Erythroblast (primary cell): ENCODE measurements at regions not wholly inside any gene's neighbourhood (a gene's known extent, or its start where the extent isn't known, plus 50 kb on each side); places are given as distances from the start of the nearest gene placed in this dataset.

Experiments
- GATA1 ChIP-seq: IDR thresholded peaks from 2 replicates; pipeline ENCODE4 v1.6.1; 2011; ENCODE audit warnings: low read depth, mild to moderate bottlenecking, control low read depth, low read length, moderate library complexity
- POLR2A ChIP-seq: IDR thresholded peaks from 2 replicates; pipeline ENCODE4 v1.6.1; 2011; ENCODE audit warnings: mild to moderate bottlenecking, low read length

- TF ChIP-seq POLR2A: no peak
- no peak for TF ChIP-seq GATA1
These were observed 253.3 kb downstream of the FAM43A start for GRCh38 chr3:194938845-194939531.
